NCI-H510A (cell line): ENCODE measurements at regions not wholly inside any gene's neighbourhood (a gene's known extent, or its start where the extent isn't known, plus 50 kb on each side); places are given as distances from the start of the nearest gene placed in this dataset.

Experiments used
- DNase-seq: peaks from one replicate; lab custom pipeline; 2025; lab: John Stamatoyannopoulos, UW

DNA sequence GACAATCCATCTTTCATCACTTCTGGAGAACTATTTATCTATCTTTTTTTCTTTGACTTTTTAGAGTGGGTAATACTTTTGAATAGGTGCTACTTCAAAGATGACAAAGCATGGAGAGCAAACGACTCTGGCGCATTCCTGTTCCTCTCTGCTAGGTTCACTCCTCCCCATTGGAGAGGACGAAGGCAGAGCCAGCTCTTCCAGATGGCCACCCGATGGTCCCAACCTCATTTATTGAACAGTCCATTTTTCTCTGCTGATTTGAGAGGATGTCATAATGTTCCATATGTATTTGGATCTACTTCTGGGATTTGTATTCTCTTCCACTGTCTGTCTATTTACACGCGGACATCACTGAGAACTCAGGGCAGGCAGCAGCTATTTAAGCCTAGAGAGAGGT, 284.3 kb upstream of the CXCR4 start:
- DNase-seq: no peak

DNA sequence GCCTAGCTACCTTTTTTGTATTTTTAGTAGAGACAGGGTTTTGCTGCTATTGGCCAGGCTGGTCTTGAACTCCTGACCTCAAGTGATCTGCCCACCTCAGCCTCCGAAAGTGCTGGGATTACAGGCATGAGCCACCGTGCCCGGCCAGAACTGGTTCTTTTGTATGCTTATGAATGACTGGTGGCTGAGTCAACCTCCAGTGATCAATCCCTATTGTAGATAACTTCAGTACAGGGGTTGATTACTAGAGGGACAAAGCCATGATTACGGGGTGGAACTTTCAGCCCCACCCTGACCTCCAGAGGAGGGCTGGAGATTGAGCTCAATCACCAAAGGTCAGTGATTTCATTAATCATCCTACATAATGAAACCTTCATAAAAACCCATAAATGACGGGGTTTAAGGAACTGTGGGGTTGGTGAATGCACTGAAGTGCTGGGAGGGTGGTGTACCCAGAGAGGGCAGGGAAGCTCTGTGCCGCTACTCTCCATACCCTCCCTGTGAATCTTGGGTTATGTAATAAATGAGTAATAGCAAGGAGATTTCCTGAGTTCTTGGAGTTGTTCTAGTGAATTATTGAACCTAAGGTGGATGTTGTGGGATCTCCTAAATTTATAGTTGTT, 281.8 kb upstream of the CXCR4 start:
- no peak for DNase-seq

DNA sequence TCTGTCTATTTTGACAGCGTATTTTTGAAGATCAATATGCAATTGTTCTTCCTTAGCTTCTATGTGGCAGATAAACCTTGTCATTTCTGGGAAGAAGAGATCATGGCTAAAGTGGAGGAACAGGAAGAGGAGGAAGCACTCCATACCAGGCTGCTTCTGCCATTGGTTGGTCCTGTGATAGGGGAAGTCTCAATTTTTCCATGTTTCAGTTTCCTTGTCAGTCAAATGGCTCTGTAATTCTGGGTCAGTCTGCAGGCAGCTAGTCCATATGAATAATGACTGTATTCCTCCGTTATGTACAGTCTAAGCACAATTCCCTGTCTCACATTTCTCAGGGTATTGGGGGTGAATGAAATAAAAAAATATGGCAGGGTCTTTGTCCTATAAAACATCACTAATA, 277.6 kb upstream of the CXCR4 start:
- no peak for DNase-seq

DNA sequence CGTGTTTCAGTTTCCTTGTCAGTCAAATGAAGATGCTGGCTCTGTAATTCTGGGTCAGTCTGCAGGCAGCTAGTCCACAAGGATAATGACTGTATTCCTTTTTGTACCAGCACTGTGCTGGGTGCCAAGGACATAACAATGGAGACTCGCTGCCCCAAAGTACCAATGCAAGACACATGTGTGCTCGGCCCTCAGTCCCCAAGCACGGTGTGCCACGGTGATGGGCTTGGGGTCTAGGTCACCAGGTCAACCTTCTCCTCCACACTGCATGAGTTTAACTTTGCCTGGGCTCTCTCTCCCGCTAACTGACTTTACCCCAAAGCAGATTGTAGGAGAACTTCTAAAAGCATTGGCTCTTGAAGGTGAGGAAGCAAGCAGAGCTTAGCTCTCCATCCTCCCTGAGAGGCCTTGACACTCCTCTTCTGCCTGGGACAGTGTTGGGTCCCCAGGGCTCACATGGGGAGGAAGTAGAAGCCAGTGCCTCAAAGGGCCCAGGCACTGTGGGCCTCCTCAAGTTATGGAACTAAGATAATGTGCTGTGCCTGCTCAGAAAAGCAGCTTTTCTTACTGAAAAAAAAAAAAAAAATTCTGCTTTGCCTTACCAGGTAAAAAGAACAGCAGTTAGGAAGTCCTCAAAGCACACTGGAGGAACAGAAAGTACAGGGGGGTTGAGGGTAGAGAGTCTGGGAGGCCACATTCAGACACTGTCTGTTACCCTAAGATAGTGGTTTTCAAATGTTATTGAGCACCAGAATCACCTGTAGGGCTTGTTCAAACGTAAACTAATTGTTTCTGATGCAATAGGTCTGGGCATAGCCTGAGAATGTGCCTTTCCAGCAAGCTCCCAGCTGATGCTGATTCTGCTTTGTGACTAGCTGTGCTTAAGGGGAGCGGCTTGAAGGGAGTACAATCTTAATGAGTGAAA, 276.4 kb upstream of the CXCR4 start:
- no peak for DNase-seq

DNA sequence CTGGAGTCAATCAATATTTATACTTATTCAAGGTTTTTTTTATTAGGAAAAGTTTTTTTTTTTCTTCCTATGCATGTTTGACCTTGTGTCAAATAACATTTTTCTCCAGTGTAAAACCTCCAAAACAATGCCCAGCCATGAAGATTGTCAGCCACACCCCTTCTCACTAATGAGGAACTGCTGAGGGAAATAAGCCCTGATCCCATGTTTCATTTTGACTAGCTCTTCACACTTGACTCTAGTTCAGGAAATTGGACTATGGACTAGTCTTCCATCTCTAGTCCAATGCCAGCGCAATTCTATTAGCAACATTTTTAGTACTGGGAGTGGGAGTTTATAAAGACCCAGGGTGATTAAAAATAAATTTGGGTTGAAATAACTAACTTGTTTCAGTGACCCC, 275.6 kb upstream of the CXCR4 start:
- no peak for DNase-seq

DNA sequence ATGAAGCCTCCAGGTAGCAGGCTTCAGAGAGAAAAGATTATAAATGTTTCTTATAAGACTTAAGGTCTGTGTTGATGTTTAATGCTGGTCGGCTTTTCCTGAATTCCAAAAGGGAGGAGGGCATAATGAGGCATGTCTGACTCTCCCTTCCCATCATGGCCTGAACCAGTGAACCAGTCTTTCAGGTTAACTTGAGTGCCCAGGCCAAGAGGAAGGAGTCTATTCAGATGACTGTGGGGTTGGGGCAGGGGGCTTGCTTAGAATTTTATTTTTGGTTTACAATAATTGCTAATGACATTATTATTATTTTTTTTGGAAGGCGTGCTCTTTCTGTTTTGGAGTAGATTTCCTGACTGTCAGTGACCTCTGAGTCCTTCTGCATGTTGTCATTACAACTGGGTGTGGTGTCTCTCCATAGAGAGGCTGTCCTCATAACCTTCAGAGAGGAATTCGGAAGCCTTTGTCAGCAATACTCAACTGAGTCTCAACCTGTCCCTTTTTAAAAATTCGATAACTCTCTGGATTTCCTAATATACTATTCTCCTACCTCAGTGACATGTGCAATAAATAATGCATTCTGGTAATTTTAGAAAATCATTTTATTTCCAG, 275.1 kb upstream of the CXCR4 start:
- no peak for DNase-seq

DNA sequence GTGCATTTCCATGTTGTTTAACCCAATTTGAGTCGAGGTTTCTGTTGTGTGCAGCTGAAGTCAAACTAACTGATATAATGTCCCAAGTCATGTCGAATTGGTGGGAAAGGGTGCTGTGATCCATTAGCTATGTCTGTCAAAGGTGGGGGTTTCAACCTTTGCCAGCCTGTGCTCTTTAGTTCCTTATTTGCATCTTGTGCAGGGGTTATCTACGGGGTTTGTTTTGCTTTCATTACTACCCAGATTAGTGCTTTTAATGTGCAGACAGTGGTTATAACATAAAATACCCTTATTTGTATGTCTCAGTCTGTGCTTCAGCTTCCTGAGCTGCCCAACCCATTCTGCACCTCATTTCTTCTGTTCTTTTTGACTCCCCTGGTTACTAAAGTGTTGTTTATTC, 271.9 kb upstream of the CXCR4 start:
- no peak for DNase-seq

DNA sequence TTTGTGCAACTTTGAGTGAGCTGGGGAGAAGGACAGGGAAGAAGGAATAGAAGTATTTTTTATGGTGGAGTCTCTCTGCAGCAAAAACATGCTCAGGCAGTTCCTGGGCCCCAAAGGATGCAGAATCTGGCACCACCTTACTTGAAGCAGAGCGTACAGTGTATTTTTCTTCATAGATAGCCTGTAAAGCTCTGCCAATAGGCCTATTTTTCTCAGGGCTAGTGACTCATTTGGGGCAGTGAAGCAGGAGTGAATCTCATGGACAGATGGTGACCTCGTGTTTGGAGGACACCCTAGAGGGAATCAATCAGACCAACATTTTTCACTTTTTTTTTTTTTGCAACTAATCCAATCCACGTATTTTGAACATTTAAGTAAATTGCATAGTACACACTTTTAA, 268.1 kb upstream of the CXCR4 start:
- no peak for DNase-seq

DNA sequence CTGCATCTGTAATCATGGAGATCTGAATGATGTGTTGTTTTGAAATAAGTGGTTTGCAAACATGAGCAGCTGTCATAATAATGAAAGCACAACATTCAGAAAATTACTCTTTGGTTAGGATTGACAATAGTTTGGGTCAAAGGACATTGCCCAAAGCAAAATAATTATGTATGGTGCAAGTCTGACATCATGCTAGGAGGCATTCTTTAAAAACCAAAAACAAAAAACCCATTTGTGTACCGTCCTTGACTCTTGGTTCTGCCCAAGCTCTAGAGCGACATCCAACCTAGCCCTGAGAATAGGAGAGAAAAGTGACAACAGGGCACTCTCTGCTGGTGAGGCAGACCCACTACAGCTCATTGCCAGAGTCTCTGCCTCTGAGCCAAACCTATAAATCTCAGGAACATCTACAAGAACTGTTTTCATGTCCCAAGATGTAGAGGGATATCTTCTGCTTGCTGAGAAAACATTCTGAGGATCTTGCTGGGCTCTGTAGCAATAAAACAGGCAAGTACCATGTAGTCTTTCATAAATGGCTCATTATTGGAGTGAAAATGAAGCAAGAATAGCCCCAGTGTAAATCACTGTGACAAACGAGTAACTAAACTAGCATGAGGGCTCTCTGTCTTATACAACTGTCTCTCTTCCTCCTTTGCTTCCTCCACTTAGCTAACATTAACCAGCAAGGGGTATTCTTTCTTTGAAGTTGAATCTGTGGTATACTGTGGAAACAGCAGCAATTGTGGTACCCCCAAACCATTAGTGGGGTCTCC, 266.8 kb upstream of the CXCR4 start:
- DNase-seq: peak; percentile 47

DNA sequence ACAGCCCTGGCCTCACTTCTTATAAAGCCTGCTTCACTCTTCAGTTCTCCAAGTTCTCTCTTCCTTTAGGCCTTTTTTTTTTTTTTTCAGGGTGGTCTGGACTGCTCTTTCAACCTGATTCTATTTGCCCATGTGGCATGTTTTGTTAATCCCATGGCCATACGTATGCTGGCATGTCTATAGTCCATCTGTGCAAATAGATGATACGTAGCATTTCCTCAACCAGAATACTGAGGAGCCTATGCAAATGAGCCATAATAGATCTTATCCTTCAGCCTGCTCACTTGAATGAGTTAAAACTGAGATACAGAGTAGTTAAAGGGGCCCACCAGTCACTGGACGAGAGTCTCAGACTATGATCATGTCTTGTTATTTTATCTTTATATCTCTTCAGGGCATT, 265.2 kb upstream of the CXCR4 start:
- DNase-seq: no peak

DNA sequence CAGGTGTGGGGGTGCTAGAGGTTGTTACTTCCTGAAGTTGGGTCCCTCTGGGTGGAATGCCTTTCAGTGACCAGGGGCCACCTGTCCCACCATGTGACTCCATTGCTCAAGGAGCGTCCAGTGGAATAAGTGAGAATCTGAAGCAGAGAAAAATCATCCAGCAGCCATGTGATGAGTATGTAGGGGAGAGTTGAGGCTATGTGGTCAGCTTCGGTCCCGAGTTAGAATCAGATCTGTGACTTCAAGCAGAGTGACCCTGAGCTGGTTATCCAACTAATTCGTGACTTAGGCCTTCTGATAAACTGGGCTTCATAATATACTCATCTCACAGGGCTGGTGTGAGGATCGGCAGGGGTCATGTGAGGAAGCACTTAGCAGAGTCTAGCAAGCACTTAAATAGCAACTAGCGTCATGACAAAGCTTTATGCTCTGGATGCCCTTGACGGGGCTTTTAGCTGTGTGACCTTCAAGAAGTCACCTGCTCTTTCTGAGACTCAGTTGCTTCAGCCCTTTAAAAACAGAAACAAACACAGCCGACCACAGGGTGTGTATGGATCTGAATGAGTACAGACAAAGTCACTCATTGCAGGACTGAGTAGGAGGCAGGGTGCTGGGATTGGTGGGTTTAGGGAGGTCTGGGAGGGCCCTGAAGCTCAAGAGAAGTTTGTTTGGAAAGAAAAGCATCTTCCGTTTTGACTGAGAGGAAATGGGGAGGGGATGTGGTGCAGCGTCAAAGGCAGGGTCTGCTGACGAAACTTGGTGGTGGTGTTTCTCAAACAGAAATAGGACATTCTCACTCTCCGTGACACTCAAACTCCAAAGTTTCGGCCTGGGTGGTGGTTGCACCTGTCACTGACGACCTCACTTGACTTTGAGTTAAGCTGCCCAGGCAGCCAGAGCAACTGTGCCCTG, 264.0 kb upstream of the CXCR4 start:
- no peak for DNase-seq

DNA sequence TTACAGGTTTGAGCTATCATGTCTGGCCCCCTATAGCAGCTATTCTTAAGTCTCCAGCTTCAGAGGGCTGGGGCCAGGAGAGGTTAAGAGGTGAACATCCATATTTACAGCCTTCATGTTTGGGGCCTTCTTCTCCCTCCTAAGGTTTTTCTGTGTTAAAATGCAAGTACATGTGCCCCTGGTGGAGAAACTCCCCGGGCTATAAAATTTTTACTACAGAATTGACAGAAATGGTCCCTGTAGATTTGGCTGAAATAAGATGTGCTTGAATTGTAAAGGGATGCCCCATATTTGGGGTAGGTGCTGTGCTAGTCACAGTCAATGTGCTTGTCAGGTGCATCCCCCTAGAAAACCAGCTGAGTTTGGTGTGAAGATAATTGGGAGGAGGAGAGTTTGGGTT, 263.3 kb upstream of the CXCR4 start:
- DNase-seq: no peak

DNA sequence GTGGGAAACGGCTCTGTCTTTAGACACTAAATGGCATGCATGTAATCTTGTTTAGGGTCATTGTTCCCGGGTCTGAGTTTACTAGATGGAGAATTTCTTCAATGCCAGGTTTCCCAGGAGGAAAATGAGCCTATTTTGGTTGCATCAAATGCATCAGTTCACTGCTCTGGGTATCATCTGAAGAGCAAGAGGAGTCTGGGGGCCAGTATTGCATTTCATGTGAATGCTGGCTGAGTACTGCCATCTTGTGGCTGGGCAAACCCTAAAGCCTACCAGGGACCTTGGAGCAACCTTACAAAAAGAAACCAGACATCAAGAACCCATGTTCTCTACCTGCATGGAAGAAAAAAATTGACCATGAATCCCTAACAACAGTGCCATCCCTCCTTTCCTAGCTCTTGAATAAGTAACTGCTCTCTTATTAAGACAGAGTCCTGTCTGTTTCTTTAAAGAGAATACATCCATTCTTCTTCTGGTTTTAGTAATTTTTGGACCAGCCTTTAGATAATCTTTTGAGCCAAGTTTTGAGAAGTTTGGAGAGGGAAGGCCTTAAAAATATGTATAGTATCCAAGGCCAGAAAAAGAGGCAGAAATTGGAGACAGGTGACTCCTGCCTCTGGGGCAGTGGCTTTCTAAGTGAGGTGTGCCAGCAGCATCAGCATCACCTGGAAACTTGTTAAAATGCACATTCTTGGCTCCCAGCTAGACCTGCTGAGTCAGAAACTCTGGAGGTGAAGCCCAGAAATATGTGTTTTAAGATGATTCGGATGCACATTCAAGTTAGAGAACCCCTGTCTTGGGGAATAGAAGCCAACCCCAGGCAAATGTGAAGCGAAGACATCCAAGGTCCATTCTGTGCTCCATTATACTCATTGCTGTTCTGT, 261.0 kb upstream of the CXCR4 start:
- peak; percentile 42 for DNase-seq

DNA sequence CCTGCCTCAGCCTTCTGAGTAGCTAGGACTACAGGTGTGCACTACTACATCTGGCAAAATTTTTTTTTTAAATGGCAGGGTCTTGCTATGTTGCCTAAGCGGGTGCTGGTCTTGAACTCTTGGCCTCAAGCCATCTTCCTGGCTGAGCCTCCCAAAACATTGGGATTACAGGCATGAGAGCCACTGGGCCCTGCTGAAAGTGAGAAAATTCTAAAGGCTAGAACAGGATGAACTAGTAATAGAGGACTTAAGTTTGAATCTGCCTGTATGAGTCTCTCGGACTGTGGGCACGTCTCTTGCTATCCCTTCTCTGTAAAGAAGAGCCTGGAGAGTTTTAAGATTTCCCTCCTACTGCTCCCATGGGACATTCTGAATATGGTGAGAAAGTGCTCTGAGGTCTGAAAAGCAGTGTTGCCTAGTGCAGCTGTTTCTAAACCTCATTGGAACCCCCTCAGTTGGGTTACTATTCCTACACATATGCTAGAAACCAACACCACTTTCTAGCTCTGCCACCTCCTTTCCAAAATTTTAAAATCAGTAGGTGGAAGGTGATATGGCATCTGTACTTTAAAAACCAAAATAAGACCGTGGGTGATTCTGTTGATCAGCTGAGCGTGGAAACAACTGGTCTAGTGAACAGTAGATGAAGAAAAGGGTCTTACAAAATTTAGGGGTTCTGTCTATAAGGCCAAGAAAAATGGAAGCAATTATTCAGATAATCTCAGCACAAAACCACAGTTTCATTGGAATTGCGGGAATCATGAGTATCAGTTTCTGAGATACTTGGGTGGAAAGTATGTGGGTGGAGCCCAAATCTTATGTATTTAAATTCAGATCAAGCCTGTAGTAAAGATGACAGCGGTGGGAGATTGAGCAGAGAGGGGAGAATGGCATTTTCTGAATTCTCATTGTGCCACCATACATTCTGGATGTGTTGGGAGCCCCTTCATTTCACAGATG, 259.8 kb upstream of the CXCR4 start:
- no peak for DNase-seq

DNA sequence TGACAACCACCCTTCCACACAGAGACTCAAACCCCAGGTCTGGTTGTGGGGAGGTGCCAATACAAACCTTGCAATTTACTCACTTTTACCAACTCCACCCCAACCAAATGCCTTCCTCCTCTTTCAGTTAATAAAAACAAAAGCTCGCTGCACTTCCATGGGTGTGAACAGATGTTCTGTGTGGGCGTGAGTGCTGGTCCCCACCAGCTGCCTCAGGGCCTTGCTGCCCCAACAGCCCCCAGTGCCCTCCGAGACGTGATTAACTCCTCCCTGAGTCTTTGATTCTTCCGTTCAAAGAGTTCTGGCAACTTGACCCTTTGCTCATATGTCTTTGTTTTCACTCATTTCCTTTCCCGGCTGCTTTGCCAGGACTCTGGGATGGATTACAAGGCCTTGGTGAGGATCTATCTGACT, 258.9 kb upstream of the CXCR4 start:
- no peak for DNase-seq

DNA sequence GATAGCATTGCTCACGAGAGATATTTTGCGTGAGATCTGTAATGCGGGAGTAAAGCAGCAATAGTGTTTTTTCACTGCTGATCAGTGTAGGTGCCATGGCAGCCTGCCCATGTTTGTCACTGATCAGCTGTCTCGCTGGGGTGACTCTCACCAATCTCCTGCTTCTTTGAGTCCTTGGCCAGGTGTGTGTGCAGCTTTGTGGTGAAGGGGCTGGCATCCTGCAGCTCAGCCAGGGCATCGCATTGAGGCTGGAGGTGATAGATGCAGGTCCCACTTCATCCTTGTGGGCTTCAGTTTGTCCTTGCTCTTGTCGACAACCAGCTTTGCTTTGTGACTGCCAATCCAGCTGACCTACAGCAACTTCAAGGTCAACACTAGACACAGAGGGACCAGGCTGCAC, 258.3 kb upstream of the CXCR4 start:
- no peak for DNase-seq

DNA sequence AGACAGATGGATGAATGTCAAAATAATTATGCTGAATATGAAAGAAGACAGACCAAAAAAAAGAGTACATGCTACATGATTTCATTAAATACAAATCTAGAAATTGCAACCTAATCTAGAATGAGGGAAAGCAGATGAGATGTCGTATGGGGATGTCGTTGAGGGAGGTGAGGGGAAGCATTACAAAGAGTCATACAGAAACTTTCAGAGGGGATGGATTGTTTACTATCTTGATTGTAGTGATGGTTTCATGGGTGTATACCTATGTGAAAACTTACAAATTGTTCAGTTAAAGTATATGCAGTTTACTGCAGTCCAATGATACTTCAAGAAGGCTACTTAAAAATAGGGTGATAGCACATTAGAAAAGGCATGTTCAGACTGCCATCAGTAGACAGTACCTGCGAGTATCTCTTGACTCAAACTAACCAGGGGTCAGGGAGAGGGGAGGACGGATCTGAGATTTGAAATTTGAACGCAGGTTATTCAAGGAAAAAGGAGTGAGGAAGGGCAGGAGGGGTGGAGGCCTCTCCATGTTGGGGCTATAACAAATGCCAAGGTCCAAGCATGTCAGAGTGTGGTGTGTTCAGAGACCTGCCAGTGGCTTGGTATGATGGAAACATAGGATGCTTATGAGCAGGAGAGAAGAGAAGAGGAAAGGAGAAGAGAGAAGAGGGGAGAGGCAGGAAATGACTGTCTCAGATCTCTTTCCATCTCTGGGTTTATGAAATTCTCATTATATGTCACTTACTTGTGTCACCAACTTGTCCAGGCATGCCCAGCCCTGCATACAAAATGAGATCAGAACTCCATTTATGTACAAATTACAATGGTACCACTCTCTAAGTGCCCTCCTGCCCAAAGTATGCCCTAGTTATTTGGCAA, 257.3 kb upstream of the CXCR4 start:
- no peak for DNase-seq

DNA sequence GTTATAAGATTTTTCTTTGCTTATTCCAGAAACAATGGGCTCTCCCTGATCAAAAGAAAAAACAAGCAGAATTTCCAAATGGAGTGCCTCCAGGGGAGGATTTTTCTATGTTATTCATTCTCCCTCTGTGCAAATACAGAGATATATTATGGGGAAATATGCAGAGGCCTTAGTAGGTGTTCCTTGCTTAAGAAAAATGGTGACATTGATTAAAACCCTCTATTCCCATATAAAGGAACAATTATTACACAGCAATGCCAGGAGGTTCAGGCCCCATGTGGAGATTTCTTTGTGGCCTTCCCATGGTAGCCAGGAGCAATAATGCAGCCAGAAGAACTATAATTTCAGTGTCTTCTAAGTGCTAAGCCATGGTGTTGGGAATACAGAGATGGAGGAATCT, 255.9 kb upstream of the CXCR4 start:
- DNase-seq: no peak
